ENCODE measurements at regions not wholly inside any gene's neighbourhood (a gene's known extent, or its start where the extent isn't known, plus 50 kb on each side); places are given as distances from the start of the nearest gene placed in this dataset.
A peak's percentile ranks its signal among the peaks of the same experiment; 100 is the strongest.

DNA sequence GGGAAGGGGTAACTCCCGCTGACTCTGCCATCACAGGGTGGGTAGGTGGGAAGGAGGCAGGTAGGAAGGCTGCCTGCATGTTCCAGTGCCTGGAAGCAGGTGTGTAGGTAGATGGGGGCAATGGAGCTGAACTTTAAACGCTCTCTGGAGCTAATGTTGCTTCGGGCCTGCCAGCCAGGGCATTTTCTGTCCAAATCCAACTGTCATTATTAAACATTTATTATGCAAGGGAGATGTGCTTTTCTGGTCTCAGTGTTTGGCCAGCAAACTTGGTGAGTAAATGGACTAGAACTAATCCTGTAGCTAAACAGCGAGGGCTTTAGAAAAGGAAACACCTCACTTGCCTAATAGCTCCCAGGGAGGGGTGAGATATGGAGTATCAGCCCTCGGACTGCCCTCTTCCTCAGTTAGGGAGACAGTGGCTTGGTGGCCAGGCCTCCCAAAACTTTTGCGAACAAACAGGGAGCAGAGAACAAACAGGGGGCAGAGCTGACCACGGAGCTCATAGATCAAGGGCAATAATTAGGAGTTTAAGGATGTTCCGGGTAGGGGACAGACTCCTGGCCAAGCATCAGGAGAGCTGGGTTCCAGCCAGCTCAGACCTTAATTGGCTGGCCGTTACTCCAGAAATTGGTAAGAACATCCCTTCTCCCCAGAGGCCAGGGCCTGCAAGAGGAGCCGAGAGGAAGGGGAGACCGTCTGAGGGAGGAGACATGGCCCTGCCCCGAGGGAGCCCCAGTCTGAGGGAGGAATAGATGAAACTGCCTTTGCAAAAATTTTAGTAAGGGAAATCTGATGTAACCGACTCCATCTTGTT is 131.1 kb downstream of the VEGFA start (continued):
- TF ChIP-seq, protein P1, sequence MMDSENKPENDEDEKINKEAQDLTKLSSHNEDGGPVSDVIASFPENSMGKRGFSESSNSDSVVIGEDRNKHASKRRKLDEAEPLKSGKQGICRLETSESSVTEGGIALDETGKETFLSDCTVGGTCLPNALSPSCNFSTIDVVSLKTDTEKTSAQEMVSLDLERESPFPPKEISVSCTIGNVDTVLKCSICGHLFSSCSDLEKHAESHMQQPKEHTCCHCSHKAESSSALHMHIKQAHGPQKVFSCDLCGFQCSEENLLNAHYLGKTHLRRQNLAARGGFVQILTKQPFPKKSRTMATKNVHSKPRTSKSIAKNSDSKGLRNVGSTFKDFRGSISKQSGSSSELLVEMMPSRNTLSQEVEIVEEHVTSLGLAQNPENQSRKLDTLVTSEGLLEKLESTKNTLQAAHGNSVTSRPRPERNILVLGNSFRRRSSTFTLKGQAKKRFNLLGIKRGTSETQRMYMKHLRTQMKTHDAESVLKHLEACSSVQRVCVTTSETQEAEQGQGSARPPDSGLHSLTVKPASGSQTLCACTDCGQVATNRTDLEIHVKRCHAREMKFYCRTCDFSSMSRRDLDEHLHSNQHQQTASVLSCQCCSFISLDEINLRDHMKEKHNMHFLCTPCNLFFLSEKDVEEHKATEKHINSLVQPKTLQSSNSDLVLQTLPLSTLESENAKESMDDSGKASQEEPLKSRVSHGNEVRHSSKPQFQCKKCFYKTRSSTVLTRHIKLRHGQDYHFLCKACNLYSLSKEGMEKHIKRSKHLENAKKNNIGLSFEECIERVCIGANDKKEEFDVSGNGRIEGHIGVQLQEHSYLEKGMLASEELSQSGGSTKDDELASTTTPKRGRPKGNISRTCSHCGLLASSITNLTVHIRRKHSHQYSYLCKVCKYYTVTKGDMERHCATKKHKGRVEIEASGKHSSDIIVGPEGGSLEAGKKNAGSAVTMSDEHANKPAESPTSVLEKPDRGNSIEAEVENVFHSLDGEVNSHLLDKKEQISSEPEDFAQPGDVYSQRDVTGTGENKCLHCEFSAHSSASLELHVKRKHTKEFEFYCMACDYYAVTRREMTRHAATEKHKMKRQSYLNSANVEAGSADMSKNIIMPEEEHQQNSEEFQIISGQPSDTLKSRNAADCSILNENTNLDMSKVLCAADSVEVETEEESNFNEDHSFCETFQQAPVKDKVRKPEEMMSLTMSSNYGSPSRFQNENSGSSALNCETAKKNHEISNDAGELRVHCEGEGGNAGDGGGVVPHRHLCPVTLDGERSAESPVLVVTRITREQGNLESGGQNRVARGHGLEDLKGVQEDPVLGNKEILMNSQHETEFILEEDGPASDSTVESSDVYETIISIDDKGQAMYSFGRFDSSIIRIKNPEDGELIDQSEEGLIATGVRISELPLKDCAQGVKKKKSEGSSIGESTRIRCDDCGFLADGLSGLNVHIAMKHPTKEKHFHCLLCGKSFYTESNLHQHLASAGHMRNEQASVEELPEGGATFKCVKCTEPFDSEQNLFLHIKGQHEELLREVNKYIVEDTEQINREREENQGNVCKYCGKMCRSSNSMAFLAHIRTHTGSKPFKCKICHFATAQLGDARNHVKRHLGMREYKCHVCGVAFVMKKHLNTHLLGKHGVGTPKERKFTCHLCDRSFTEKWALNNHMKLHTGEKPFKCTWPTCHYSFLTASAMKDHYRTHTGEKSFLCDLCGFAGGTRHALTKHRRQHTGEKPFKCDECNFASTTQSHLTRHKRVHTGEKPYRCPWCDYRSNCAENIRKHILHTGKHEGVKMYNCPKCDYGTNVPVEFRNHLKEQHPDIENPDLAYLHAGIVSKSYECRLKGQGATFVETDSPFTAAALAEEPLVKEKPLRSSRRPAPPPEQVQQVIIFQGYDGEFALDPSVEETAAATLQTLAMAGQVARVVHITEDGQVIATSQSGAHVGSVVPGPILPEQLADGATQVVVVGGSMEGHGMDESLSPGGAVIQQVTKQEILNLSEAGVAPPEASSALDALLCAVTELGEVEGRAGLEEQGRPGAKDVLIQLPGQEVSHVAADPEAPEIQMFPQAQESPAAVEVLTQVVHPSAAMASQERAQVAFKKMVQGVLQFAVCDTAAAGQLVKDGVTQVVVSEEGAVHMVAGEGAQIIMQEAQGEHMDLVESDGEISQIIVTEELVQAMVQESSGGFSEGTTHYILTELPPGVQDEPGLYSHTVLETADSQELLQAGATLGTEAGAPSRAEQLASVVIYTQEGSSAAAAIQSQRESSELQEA (CRISPR knock-in tag; IDR thresholded peaks at IDR 0.05; ENCODE audit: not compliant biosample characterization): peak; percentile 31
- TF ChIP-seq, protein P2, sequence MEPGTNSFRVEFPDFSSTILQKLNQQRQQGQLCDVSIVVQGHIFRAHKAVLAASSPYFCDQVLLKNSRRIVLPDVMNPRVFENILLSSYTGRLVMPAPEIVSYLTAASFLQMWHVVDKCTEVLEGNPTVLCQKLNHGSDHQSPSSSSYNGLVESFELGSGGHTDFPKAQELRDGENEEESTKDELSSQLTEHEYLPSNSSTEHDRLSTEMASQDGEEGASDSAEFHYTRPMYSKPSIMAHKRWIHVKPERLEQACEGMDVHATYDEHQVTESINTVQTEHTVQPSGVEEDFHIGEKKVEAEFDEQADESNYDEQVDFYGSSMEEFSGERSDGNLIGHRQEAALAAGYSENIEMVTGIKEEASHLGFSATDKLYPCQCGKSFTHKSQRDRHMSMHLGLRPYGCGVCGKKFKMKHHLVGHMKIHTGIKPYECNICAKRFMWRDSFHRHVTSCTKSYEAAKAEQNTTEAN (CRISPR knock-in tag; conservative IDR thresholded peaks at IDR 0.05): no peak
- TF ChIP-seq CENPX (CRISPR knock-in tag; IDR thresholded peaks at IDR 0.05): no peak
- no peak for TF ChIP-seq ETV5 (CRISPR knock-in tag; IDR thresholded peaks at IDR 0.05; ENCODE audit: borderline replicate concordance)
- no peak for TF ChIP-seq NCOA5 (CRISPR knock-in tag; IDR thresholded peaks at IDR 0.05)
- TF ChIP-seq, protein P3, sequence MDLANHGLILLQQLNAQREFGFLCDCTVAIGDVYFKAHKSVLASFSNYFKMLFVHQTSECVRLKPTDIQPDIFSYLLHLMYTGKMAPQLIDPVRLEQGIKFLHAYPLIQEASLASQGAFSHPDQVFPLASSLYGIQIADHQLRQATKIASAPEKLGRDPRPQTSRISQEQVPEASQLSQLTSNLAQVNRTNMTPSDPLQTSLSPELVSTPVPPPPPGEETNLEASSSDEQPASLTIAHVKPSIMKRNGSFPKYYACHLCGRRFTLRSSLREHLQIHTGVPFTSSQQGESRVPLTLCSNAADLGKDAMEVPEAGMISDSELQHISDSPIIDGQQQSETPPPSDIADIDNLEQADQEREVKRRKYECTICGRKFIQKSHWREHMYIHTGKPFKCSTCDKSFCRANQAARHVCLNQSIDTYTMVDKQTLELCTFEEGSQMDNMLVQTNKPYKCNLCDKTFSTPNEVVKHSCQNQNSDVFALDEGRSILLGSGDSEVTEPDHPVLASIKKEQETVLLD (CRISPR knock-in tag; IDR thresholded peaks at IDR 0.05; ENCODE audit: low read depth): no peak
- no peak for TF ChIP-seq TMF1 (CRISPR knock-in tag; IDR thresholded peaks at IDR 0.05; ENCODE audit: low read depth)
- TF ChIP-seq ZNF619 (CRISPR knock-in tag; IDR thresholded peaks at IDR 0.05): no peak
- TF ChIP-seq NR2C2 (CRISPR knock-in tag; IDR thresholded peaks at IDR 0.05; ENCODE audit: borderline replicate concordance): peak; percentile 7; the same call in 1 of the 2 replicates
- TF ChIP-seq GLI4 (CRISPR knock-in tag; IDR thresholded peaks at IDR 0.05; ENCODE audit: borderline replicate concordance): no peak
- TF ChIP-seq ZKSCAN8 (CRISPR knock-in tag; IDR thresholded peaks at IDR 0.05; ENCODE audit: borderline replicate concordance): no peak
- no peak for TF ChIP-seq RELA (CRISPR knock-in tag; IDR thresholded peaks at IDR 0.05)
- TF ChIP-seq, protein P4, sequence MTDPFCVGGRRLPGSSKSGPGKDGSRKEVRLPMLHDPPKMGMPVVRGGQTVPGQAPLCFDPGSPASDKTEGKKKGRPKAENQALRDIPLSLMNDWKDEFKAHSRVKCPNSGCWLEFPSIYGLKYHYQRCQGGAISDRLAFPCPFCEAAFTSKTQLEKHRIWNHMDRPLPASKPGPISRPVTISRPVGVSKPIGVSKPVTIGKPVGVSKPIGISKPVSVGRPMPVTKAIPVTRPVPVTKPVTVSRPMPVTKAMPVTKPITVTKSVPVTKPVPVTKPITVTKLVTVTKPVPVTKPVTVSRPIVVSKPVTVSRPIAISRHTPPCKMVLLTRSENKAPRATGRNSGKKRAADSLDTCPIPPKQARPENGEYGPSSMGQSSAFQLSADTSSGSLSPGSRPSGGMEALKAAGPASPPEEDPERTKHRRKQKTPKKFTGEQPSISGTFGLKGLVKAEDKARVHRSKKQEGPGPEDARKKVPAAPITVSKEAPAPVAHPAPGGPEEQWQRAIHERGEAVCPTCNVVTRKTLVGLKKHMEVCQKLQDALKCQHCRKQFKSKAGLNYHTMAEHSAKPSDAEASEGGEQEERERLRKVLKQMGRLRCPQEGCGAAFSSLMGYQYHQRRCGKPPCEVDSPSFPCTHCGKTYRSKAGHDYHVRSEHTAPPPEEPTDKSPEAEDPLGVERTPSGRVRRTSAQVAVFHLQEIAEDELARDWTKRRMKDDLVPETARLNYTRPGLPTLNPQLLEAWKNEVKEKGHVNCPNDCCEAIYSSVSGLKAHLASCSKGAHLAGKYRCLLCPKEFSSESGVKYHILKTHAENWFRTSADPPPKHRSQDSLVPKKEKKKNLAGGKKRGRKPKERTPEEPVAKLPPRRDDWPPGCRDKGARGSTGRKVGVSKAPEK (CRISPR knock-in tag; IDR thresholded peaks at IDR 0.05; ENCODE audit: borderline replicate concordance): peak; percentile 69; the same call in 1 of the 2 replicates
- peak; percentile 49 for TF ChIP-seq SALL1 (CRISPR knock-in tag; IDR thresholded peaks at IDR 0.05)
